IgD-negative memory B cell (primary cell): ENCODE measurements at regions not wholly inside any gene's neighbourhood (a gene's known extent, or its start where the extent isn't known, plus 50 kb on each side); places are given as distances from the start of the nearest gene placed in this dataset.
"Not testable (repeated sequence)": the region's sequence is repeated elsewhere in the genome, so short reads cannot be mapped to it uniquely, and the experiment has no call there.

ENCODE experiments used
- H3K27ac Mint-ChIP-seq, 3 donors: one replicate each; pipeline ENCODE4 v1.8.0; 2020 to 2022; ENCODE audit warnings: mild to moderate bottlenecking in 3 of 3, mixed read lengths in 3 of 3, moderate library complexity in 1 of 3
- H3K27me3 Mint-ChIP-seq: one replicate; pipeline ENCODE4 v1.8.0; 2021; ENCODE audit warnings: mixed read lengths
- H3K36me3 Mint-ChIP-seq: one replicate; pipeline ENCODE4 v1.8.0; 2020; ENCODE audit warnings: mild to moderate bottlenecking, mixed read lengths
- H3K4me1 Mint-ChIP-seq, 3 donors: one replicate each; pipeline ENCODE4 v1.8.0; 2020 to 2022; ENCODE audit warnings: mixed read lengths in 3 of 3, mild to moderate bottlenecking in 1 of 3
- H3K4me3 Mint-ChIP-seq, 4 donors: one replicate each; pipeline ENCODE4 v1.8.0; 2020 to 2022; ENCODE audit warnings: mild to moderate bottlenecking in 4 of 4, mixed read lengths in 4 of 4, moderate library complexity in 3 of 4
- H3K9me3 Mint-ChIP-seq, 3 donors: one replicate each; pipeline ENCODE4 v1.8.0; 2020 to 2021; ENCODE audit warnings: mixed read lengths in 3 of 3, mild to moderate bottlenecking in 1 of 3

GRCh38 chr18:73156117-73156516 is 288.3 kb upstream of the NETO1 start:
- Mint-ChIP-seq H3K9me3 (peaks cover under 1 to 5% (median 4%) of the 10 kb centered on the region in 3 donors), H3K27ac (peak overlapping the region in 1 of 3 donors; percentile 10), H3K36me3 (no peaks in the 10 kb centered on the region), H3K4me1 (peaks cover 0 to 2% (median 0%) of the 10 kb centered on the region in 3 donors), H3K27me3 (no peaks in the 10 kb centered on the region), H3K4me3 (no peak overlapping the region)

GRCh38 chr18:73153271-73153670 is 285.5 kb upstream of the NETO1 start:
- H3K36me3 Mint-ChIP-seq: no peaks in the 10 kb centered on the region
- H3K9me3 Mint-ChIP-seq: peaks cover 2 to 5% (median 3%) of the 10 kb centered on the region in 3 donors
- no peaks in the 10 kb centered on the region for H3K27me3 Mint-ChIP-seq
- no peaks in the 10 kb centered on the region for H3K4me1 Mint-ChIP-seq
- no peak overlapping the region for H3K4me3 Mint-ChIP-seq
- H3K27ac Mint-ChIP-seq: no peak overlapping the region

- Mint-ChIP-seq H3K36me3 (no peaks in the 10 kb centered on the region), H3K9me3 (peaks cover 2 to 5% (median 3%) of the 10 kb centered on the region in 3 donors), H3K4me3 (no peak overlapping the region), H3K27me3 (no peaks in the 10 kb centered on the region), H3K4me1 (no peaks in the 10 kb centered on the region), H3K27ac (no peak overlapping the region)
Observed at GRCh38 chr18:73151086-73151485, 283.3 kb upstream of the NETO1 start.

DNA sequence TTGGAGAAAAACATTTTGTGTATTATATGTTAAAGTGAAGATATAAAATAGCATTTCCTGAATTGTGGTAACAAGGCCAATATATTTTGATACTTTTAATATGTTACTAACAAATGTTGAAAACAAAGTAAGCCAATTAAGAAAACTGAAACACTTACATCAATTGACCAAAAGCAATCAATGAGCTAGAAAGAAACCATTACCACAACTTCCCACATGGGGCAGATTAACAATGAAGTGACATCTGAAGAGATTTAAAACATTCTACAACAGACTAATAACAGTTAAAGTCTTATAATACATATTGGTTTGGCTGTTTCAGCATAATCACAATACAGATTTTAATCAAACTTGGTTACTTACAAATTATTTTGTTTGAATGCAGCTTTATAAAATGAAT is 282.4 kb upstream of the NETO1 start:
- Mint-ChIP-seq H3K36me3 (no peaks in the 10 kb centered on the region), H3K4me3 (no peak overlapping the region), H3K27me3 (no peaks in the 10 kb centered on the region), H3K9me3 (peaks cover 2 to 5% (median 3%) of the 10 kb centered on the region in 3 donors), H3K27ac (no peak overlapping the region), H3K4me1 (no peaks in the 10 kb centered on the region)

DNA sequence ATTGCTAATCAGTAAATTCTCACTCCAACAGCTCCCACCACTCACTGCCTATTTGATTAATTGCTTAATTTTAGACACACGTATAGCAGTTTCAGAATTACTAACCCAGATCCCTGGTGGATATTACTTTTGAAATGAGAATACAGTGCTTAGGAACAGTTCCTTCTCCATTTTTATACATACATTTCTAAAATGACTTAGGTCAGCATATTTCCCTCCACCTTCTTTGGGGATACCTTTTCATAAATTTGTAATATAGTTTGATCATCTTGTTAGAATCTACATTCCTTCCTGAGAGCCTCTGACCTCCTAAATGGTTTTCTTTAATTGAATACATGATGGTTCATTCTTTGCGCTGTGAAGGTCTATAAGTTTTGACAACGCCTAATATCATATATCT is 279.8 kb upstream of the NETO1 start:
- H3K4me3 Mint-ChIP-seq: no peak overlapping the region
- H3K27ac Mint-ChIP-seq: no peak overlapping the region
- peaks cover 2 to 5% (median 3%) of the 10 kb centered on the region in 3 donors for H3K9me3 Mint-ChIP-seq
- H3K27me3 Mint-ChIP-seq: peaks cover under 1% of the 10 kb centered on the region
- H3K36me3 Mint-ChIP-seq: no peaks in the 10 kb centered on the region
- no peaks in the 10 kb centered on the region for H3K4me1 Mint-ChIP-seq

DNA sequence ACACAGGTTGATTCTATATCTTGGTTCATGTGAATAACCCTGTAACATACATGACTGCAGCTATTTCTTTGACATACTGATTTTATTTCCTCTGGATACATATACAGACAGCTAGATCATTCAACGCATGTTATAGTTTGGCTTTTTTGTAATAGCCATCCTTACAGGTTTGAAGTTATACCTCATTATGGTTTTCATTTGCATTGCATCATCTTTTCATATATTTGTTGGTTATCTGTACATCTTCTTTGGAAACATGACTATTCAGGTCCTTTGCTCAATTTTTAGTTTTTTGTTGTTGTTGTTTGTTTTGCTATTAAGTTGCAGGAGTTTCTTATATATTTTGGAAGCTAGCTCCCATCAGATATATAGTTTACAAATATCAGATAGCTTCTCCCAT is 276.2 kb upstream of the NETO1 start:
- Mint-ChIP-seq H3K36me3 (no peaks in the 10 kb centered on the region), H3K27me3 (peaks cover 2% of the 10 kb centered on the region), H3K4me1 (no peaks in the 10 kb centered on the region), H3K9me3 (peaks cover 0 to 3% (median 0%) of the 10 kb centered on the region in 3 donors), H3K4me3 (no peak overlapping the region), H3K27ac (no peak overlapping the region)

DNA sequence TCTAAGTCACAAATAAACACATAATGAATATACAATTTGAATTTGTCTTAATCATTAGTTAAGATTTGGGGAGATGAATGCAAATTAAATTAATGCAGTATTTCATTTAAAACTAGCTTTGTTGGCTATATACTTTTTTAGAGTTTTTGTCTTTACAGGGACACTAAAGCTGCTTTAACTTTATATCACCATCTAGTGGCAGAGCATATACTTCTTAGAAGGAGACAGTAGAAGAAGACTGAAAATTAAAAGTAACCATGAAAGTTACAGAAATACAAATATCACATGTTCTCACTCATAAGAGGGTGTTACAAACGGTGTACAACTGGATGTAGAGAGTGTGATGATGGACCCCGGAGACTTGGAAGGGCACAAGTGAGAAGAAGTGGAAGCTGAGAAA is 268.3 kb upstream of the NETO1 start:
- Mint-ChIP-seq H3K27me3 (no peaks in the 10 kb centered on the region), H3K4me1 (peaks cover 0 to 6% (median 1%) of the 10 kb centered on the region in 3 donors), H3K4me3 (no peak overlapping the region), H3K9me3 (peaks cover 0 to 3% (median 0%) of the 10 kb centered on the region in 3 donors), H3K27ac (no peak overlapping the region), H3K36me3 (no peaks in the 10 kb centered on the region)

GRCh38 chr18:73124175-73124574 is 256.4 kb upstream of the NETO1 start:
- no peaks in the 10 kb centered on the region for H3K27me3 Mint-ChIP-seq
- no peak overlapping the region for H3K27ac Mint-ChIP-seq
- peaks cover 2% of the 10 kb centered on the region for H3K36me3 Mint-ChIP-seq
- peaks cover 4 to 5% (median 4%) of the 10 kb centered on the region in 3 donors for H3K4me1 Mint-ChIP-seq
- H3K9me3 Mint-ChIP-seq: no peaks in the 10 kb centered on the region
- no peak overlapping the region for H3K4me3 Mint-ChIP-seq

DNA sequence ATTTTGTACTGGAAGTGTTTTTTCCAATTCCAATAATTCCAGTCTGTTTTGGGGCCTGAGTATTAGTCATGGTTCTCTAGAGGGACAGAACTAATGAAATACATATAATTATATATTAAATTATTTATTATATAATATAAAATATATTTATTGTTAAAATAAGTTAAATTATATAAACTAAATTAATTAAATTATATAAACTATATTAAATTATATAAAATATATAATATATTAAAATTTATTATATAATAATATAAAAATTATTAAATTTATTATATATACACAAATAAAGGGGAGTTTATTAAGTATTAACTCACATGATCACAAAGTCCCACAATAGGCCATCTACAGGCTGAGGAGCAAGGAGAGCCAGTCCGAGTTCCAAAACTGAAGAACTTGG is 253.4 kb upstream of the NETO1 start:
- H3K27me3 Mint-ChIP-seq: no peaks in the 10 kb centered on the region
- H3K27ac Mint-ChIP-seq: peak overlapping the region in 1 of 3 donors; percentile 31
- H3K9me3 Mint-ChIP-seq: peaks cover 0 to 2% (median 0%) of the 10 kb centered on the region in 3 donors
- H3K4me3 Mint-ChIP-seq: no peak overlapping the region
- peaks cover 4 to 5% (median 4%) of the 10 kb centered on the region in 3 donors for H3K4me1 Mint-ChIP-seq
- H3K36me3 Mint-ChIP-seq: no peaks in the 10 kb centered on the region

GRCh38 chr18:73120626-73121025 is 252.8 kb upstream of the NETO1 start:
- H3K9me3 Mint-ChIP-seq: peaks cover 0 to 2% (median 0%) of the 10 kb centered on the region in 3 donors
- H3K27ac Mint-ChIP-seq: no peak overlapping the region
- H3K27me3 Mint-ChIP-seq: no peaks in the 10 kb centered on the region
- H3K4me3 Mint-ChIP-seq: no peak overlapping the region
- H3K36me3 Mint-ChIP-seq: no peaks in the 10 kb centered on the region
- H3K4me1 Mint-ChIP-seq: peaks cover 4 to 5% (median 4%) of the 10 kb centered on the region in 3 donors

DNA sequence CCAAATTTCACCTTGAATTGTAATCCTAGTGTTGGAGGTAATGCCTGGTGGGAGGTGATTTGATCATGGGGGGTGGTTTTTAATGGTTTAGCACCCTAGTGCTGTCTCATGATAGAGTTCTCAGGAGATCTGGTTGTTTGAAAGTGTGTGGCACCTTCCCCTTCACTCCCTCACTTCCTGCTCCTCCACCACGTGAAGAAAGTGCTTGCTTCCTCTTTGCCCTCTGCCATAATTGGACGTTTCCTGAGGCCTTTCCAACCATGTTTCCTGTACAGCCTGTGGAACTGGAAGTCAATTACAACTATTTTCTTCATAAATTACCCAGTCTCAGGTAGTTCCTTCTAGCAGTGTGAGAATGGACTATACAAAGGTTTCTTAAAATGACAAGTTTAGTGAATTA is 251.8 kb upstream of the NETO1 start:
- peaks cover 0 to 2% (median 0%) of the 10 kb centered on the region in 3 donors for H3K9me3 Mint-ChIP-seq
- no peaks in the 10 kb centered on the region for H3K27me3 Mint-ChIP-seq
- peaks cover 4 to 5% (median 4%) of the 10 kb centered on the region in 3 donors for H3K4me1 Mint-ChIP-seq
- H3K4me3 Mint-ChIP-seq: no peak overlapping the region
- H3K36me3 Mint-ChIP-seq: no peaks in the 10 kb centered on the region
- no peak overlapping the region for H3K27ac Mint-ChIP-seq

DNA sequence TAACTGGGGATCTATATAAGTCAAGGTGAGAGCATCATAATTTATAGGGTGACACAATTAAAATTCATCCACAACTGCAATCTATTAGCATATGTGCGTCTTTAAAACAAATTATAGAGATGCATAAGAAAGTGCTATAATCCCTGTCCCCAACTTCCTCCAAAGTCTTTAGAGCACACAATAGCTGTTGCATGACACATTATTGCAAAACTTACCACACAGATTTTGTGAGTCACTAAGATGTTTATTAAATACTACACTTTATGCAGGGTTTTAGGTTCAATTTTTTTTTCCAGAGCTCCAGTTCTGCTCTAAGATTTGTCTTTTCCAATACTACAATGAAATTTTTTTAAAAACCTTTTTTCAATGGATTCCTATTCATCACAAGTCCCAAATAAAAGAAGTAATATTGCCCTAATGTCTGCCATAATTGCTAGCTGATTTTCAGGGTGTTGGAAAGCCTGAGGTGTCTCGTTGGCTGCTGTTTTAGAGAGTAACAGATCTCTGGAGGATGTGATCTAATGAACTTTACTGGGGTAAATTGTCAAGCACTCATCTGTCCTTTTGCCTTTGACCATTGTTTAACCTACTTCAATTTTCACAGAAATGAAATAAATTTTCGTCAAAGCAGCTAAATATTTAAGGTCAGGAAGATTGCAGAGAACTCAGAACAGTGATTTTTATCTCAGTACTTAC is 250.5 kb upstream of the NETO1 start:
- Mint-ChIP-seq H3K27ac (no peak overlapping the region), H3K27me3 (no peaks in the 10 kb centered on the region), H3K9me3 (peaks cover 0 to 2% (median 0%) of the 10 kb centered on the region in 3 donors), H3K4me3 (no peak overlapping the region), H3K36me3 (no peaks in the 10 kb centered on the region), H3K4me1 (peaks cover 4 to 5% (median 4%) of the 10 kb centered on the region in 3 donors)

DNA sequence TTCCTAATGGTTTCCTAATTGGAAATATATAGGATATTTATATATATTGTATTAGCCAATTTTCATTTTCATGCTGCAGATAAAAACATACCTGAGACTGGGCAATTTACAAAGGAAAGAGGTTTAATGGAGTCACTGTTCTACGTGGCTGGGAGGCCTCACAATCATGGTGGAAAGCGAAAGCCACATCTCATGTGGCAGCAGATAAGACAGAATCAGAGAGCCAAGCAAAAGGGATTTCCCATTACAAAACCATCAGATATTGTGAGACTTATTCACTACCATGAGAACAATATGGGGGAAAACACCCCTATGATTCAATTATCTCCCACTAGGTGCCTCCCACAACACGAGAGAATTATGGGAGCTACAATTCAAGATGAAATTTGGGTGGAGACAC is 242.5 kb upstream of the NETO1 start:
- no peaks in the 10 kb centered on the region for H3K27me3 Mint-ChIP-seq
- peaks cover 2% of the 10 kb centered on the region for H3K36me3 Mint-ChIP-seq
- H3K9me3 Mint-ChIP-seq: peaks cover 0 to 3% (median 2%) of the 10 kb centered on the region in 3 donors
- H3K4me3 Mint-ChIP-seq: no peak overlapping the region
- peaks cover 0 to 1% (median 0%) of the 10 kb centered on the region in 3 donors for H3K4me1 Mint-ChIP-seq
- no peak overlapping the region for H3K27ac Mint-ChIP-seq

DNA sequence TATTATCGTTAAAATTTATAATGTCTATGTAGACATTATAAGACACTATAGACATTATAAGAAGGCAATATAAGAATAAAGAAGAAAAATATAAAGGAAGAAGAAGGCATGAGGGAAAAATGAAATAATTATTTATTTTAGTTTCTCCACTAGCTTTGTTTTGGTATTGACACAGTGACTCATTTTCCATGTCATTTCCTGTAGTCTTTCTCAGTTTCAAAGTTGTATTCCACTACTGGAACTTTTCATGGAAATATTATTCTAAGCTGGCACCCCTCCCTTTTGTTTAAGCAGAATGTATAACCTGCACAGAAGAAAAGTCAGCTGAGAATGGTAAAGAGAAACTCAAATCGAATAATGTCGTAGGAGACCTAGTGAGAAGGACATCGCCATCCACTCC is 234.2 kb upstream of the NETO1 start:
- H3K4me1 Mint-ChIP-seq: peaks cover 0 to 1% (median 0%) of the 10 kb centered on the region in 3 donors
- no peak overlapping the region for H3K27ac Mint-ChIP-seq
- H3K4me3 Mint-ChIP-seq: no peak overlapping the region
- peaks cover under 1 to 4% (median 3%) of the 10 kb centered on the region in 3 donors for H3K9me3 Mint-ChIP-seq
- peaks cover under 1% of the 10 kb centered on the region for H3K36me3 Mint-ChIP-seq
- no peaks in the 10 kb centered on the region for H3K27me3 Mint-ChIP-seq

DNA sequence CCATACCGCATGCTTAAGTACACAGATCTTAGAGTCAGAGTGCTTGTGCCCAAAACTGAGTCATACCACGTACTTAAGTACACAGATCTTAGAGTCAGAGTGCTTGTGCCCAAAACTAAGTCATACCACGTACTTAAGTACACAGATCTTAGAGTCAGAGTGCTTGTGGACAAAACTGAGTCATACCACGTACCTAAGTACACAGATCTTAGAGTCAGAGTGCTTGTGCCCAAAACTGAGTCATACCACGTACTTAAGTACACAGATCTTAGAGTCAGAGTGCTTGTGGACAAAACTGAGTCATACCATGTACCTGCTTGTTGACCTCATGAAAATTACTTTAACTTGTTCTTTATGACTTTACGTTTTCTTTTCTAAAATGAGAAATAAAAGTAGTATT is 233.7 kb upstream of the NETO1 start:
- not testable (repeated sequence) for H3K4me1 Mint-ChIP-seq, H3K36me3 Mint-ChIP-seq, H3K4me3 Mint-ChIP-seq, H3K9me3 Mint-ChIP-seq, H3K27me3 Mint-ChIP-seq, H3K27ac Mint-ChIP-seq

DNA sequence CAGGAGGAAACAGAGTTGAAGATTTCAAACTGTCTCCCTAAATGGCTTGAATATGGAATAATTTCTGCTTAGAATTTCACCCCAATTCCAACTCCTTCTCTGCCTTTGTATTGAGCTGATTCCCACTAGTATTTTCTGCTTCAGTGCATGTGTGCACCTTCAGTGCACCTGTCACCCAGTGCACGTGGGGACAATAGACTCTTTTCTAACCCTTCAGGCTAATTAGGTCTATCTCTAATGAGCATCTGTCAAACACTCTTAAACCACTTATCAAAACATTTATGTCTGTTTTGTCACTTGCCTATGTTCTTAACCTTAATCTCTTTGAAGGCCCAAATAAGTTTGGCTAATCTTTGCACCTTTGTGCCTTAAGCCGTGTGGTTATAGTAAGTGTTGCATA is 232.0 kb upstream of the NETO1 start:
- H3K36me3 Mint-ChIP-seq: no peaks in the 10 kb centered on the region
- H3K27ac Mint-ChIP-seq: no peak overlapping the region
- no peaks in the 10 kb centered on the region for H3K27me3 Mint-ChIP-seq
- H3K9me3 Mint-ChIP-seq: peaks cover 0 to 6% (median 0%) of the 10 kb centered on the region in 3 donors
- no peak overlapping the region for H3K4me3 Mint-ChIP-seq
- peaks cover 0 to under 1% (median under 1%) of the 10 kb centered on the region in 3 donors for H3K4me1 Mint-ChIP-seq
